SJCRH30 (cell line): ENCODE measurements at regions not wholly inside any gene's neighbourhood (a gene's known extent, or its start where the extent isn't known, plus 50 kb on each side); places are given as distances from the start of the nearest gene placed in this dataset.

Source experiments
- DNase-seq, 2 experiments: peaks; one replicate each; pipeline ENCODE4 v3.0.0-alpha.2; 2015 to 2020
- H3K27ac ChIP-seq: fragments of 250-450 bp; sonication (Bioruptor Pico); 2 replicates; pipeline ENCODE4 v1.5.1; 2020; ENCODE audit warnings: mild to moderate bottlenecking, moderate library complexity
- H3K27me3 ChIP-seq: fragments of 250-450 bp; sonication (Bioruptor Pico); 2 replicates; pipeline ENCODE4 v1.5.1; 2020; ENCODE audit warnings: mild to moderate bottlenecking, moderate library complexity
- H3K36me3 ChIP-seq: fragments of 250-450 bp; sonication (Bioruptor Pico); 2 replicates; pipeline ENCODE4 v1.5.1; 2020; ENCODE audit warnings: mild to moderate bottlenecking, moderate library complexity
- H3K4me1 ChIP-seq: fragments of 250-450 bp; sonication (Bioruptor Pico); 2 replicates; pipeline ENCODE4 v1.5.1; 2020; ENCODE audit warnings: mild to moderate bottlenecking, moderate library complexity
- H3K4me3 ChIP-seq: fragments of 250-450 bp; sonication (Bioruptor Pico); 2 replicates; pipeline ENCODE4 v1.5.1; 2020; ENCODE audit warnings: mild to moderate bottlenecking, moderate library complexity
- H3K9me3 ChIP-seq: fragments of 250-450 bp; sonication (Bioruptor Pico); replicated peaks from 2 replicates; pipeline ENCODE4 v1.5.1; 2020; ENCODE audit warnings: mild to moderate bottlenecking, moderate library complexity

- Histone ChIP-seq H3K4me3 (0 out of 2 replicates have a peak overlapping the region, but pooled peaks have one; percentile 13), H3K4me1 (peaks cover 10% of the 10 kb centered on the region; the same call in 1 of the 2 replicates), H3K27me3 (no peaks in the 10 kb centered on the region), H3K9me3 (no peaks in the 10 kb centered on the region), H3K36me3 (no peaks in the 10 kb centered on the region), H3K27ac (no peak overlapping the region)
- peak; percentile 73 to 81 for DNase-seq
Observed at GRCh38 chr4:4762909-4763821, 96.3 kb upstream of the MSX1 start.

GRCh38 chr4:4762300-4762699 is 97.2 kb upstream of the MSX1 start:
- no peaks in the 10 kb centered on the region for H3K36me3 ChIP-seq
- no peak for DNase-seq
- no peak overlapping the region for H3K27ac ChIP-seq

GRCh38 chr4:4761128-4761982 is 98.1 kb upstream of the MSX1 start:
- Histone ChIP-seq H3K9me3 (no peaks in the 10 kb centered on the region), H3K27ac (no peak overlapping the region), H3K4me1 (peaks cover 10% of the 10 kb centered on the region; the same call in 1 of the 2 replicates), H3K36me3 (no peaks in the 10 kb centered on the region), H3K27me3 (no peaks in the 10 kb centered on the region), H3K4me3 (no peak overlapping the region)
- DNase-seq, result peak in 1 of 2 experiments; percentile 13

More at GRCh38 chr4:4762300-4762699, 97.2 kb upstream of the MSX1 start:
- Histone ChIP-seq H3K9me3 (no peaks in the 10 kb centered on the region), H3K27me3 (no peaks in the 10 kb centered on the region), H3K4me3 (no peak overlapping the region), H3K4me1 (peaks cover 10% of the 10 kb centered on the region; the same call in 1 of the 2 replicates)

GRCh38 chr4:4759883-4760282 is 99.6 kb upstream of the MSX1 start:
- no peaks in the 10 kb centered on the region for H3K27me3 ChIP-seq
- no peak for DNase-seq
- H3K4me1 ChIP-seq, result peaks cover 10% of the 10 kb centered on the region; the same call in 1 of the 2 replicates
- H3K36me3 ChIP-seq, result no peaks in the 10 kb centered on the region
- H3K9me3 ChIP-seq, result no peaks in the 10 kb centered on the region
- no peak overlapping the region for H3K27ac ChIP-seq
- no peak overlapping the region for H3K4me3 ChIP-seq

GRCh38 chr4:4759232-4759631 is 100.2 kb upstream of the MSX1 start:
- Histone ChIP-seq H3K27me3 (no peaks in the 10 kb centered on the region), H3K27ac (peak overlapping the region; percentile 19)
- DNase-seq, result peak; percentile 17 to 24

GRCh38 chr4:4758681-4759080 is 100.8 kb upstream of the MSX1 start:
- DNase-seq, result no peak
- no peak overlapping the region for H3K4me3 ChIP-seq
- no peaks in the 10 kb centered on the region for H3K27me3 ChIP-seq

More at GRCh38 chr4:4759232-4759631, 100.2 kb upstream of the MSX1 start:
- H3K4me1 ChIP-seq, result peaks cover 10% of the 10 kb centered on the region; the same call in 1 of the 2 replicates
- H3K36me3 ChIP-seq, result no peaks in the 10 kb centered on the region
- H3K9me3 ChIP-seq, result no peaks in the 10 kb centered on the region
- no peak overlapping the region for H3K4me3 ChIP-seq

GRCh38 chr4:4755306-4755705 is 104.2 kb upstream of the MSX1 start:
- DNase-seq, result no peak
- no peaks in the 10 kb centered on the region for H3K9me3 ChIP-seq
- H3K27ac ChIP-seq, result no peak overlapping the region
- H3K4me3 ChIP-seq, result no peak overlapping the region
- H3K4me1 ChIP-seq, result no peaks in the 10 kb centered on the region
- no peaks in the 10 kb centered on the region for H3K36me3 ChIP-seq
- no peaks in the 10 kb centered on the region for H3K27me3 ChIP-seq

More at GRCh38 chr4:4758681-4759080, 100.8 kb upstream of the MSX1 start:
- H3K36me3 ChIP-seq, result no peaks in the 10 kb centered on the region
- no peaks in the 10 kb centered on the region for H3K9me3 ChIP-seq
- peak overlapping the region; percentile 19 for H3K27ac ChIP-seq
- H3K4me1 ChIP-seq, result peaks cover 7% of the 10 kb centered on the region; the same call in 1 of the 2 replicates

GRCh38 chr4:4754641-4755040 is 104.8 kb upstream of the MSX1 start:
- no peaks in the 10 kb centered on the region for H3K36me3 ChIP-seq
- H3K4me1 ChIP-seq, result no peaks in the 10 kb centered on the region
- H3K4me3 ChIP-seq, result no peak overlapping the region
- no peaks in the 10 kb centered on the region for H3K27me3 ChIP-seq
- no peaks in the 10 kb centered on the region for H3K9me3 ChIP-seq
- H3K27ac ChIP-seq, result no peak overlapping the region
- DNase-seq, result no peak

GRCh38 chr4:4753643-4754042 is 105.8 kb upstream of the MSX1 start:
- H3K4me1 ChIP-seq, result no peaks in the 10 kb centered on the region
- no peaks in the 10 kb centered on the region for H3K9me3 ChIP-seq
- DNase-seq, result no peak
- H3K27ac ChIP-seq, result no peak overlapping the region
- no peak overlapping the region for H3K4me3 ChIP-seq
- no peaks in the 10 kb centered on the region for H3K27me3 ChIP-seq
- H3K36me3 ChIP-seq, result no peaks in the 10 kb centered on the region

GRCh38 chr4:4752576-4753401 is 106.7 kb upstream of the MSX1 start:
- DNase-seq, result no peak
- H3K27me3 ChIP-seq, result no peaks in the 10 kb centered on the region
- no peaks in the 10 kb centered on the region for H3K4me1 ChIP-seq
- H3K36me3 ChIP-seq, result no peaks in the 10 kb centered on the region
- no peaks in the 10 kb centered on the region for H3K9me3 ChIP-seq
- no peak overlapping the region for H3K27ac ChIP-seq
- no peak overlapping the region for H3K4me3 ChIP-seq

- no peaks in the 10 kb centered on the region for H3K27me3 ChIP-seq
- H3K9me3 ChIP-seq, result no peaks in the 10 kb centered on the region; the same call in 1 of the 2 replicates
- H3K27ac ChIP-seq, result no peak overlapping the region
- no peak for DNase-seq
- H3K36me3 ChIP-seq, result no peaks in the 10 kb centered on the region
- H3K4me3 ChIP-seq, result no peak overlapping the region
- no peaks in the 10 kb centered on the region for H3K4me1 ChIP-seq
Observed at GRCh38 chr4:4752025-4752424, 107.4 kb upstream of the MSX1 start.

GRCh38 chr4:4750187-4750586 is 109.3 kb upstream of the MSX1 start:
- Histone ChIP-seq H3K27me3 (no peaks in the 10 kb centered on the region), H3K4me1 (no peaks in the 10 kb centered on the region), H3K9me3 (no peaks in the 10 kb centered on the region; the same call in 1 of the 2 replicates), H3K4me3 (no peak overlapping the region), H3K27ac (no peak overlapping the region), H3K36me3 (no peaks in the 10 kb centered on the region)
- no peak for DNase-seq

GRCh38 chr4:4749137-4749536 is 110.3 kb upstream of the MSX1 start:
- no peak for DNase-seq
- Histone ChIP-seq H3K9me3 (no peaks in the 10 kb centered on the region; the same call in 1 of the 2 replicates), H3K4me3 (no peak overlapping the region), H3K36me3 (no peaks in the 10 kb centered on the region), H3K27me3 (no peaks in the 10 kb centered on the region), H3K4me1 (no peaks in the 10 kb centered on the region), H3K27ac (no peak overlapping the region)

GRCh38 chr4:4746444-4746843 is 113.0 kb upstream of the MSX1 start:
- Histone ChIP-seq H3K27ac (no peak overlapping the region), H3K9me3 (no peaks in the 10 kb centered on the region; the same call in 1 of the 2 replicates)

More at GRCh38 chr4:4746444-4746843, 113.0 kb upstream of the MSX1 start:
- no peak overlapping the region for H3K4me3 ChIP-seq
- DNase-seq, result no peak
- no peaks in the 10 kb centered on the region for H3K36me3 ChIP-seq
- H3K4me1 ChIP-seq, result no peaks in the 10 kb centered on the region
- no peaks in the 10 kb centered on the region for H3K27me3 ChIP-seq
